Astrocyte of the spinal cord (primary cell): ENCODE measurements at regions not wholly inside any gene's neighbourhood (a gene's known extent, or its start where the extent isn't known, plus 50 kb on each side); places are given as distances from the start of the nearest gene placed in this dataset.

Experiments
- DNase-seq: peaks from one replicate; pipeline ENCODE4 v3.0.0; 2011; ENCODE audit warnings: low read depth, low spot score
- H3K4me3 ChIP-seq: 2 replicates; pipeline ENCODE4 v1.5.1; 2011; ENCODE audit warnings: low read depth, mild to moderate bottlenecking, low read length, moderate library complexity
- CTCF ChIP-seq: IDR thresholded peaks from 2 replicates; pipeline ENCODE4 v1.5.1; 2012; ENCODE audit warnings: low read depth, mild to moderate bottlenecking, low read length, inconsistent platforms
- in situ Hi-C: cut with HindIII; loops from 2 replicates; pipeline ENCODE4 v1.10.0; 2017; ENCODE audit warnings: low sequenced_read_pairs

GRCh38 chr13:39132286-39133230 is 94.3 kb downstream of the NHLRC3 start:
- no peak for DNase-seq
- H3K4me3 ChIP-seq, result no peak overlapping the region
- no peak for TF ChIP-seq CTCF
- in situ Hi-C loops, result no loop called here

GRCh38 chr13:39133781-39134180 is 95.5 kb downstream of the NHLRC3 start:
- H3K4me3 ChIP-seq, result no peak overlapping the region
- TF ChIP-seq CTCF, result no peak
- in situ Hi-C loops, result no loop called here
- DNase-seq, result no peak

- DNase-seq, result no peak
- no peak overlapping the region for H3K4me3 ChIP-seq
- TF ChIP-seq CTCF, result no peak
- in situ Hi-C loops, result no loop called here
Measured at GRCh38 chr13:39134574-39134973, 96.3 kb downstream of the NHLRC3 start.

GRCh38 chr13:39144391-39144790 is 106.1 kb downstream of the NHLRC3 start:
- DNase-seq, result no peak
- in situ Hi-C loops, result no loop called here
- H3K4me3 ChIP-seq, result no peak overlapping the region
- TF ChIP-seq CTCF, result no peak

- H3K4me3 ChIP-seq, result no peak overlapping the region
- in situ Hi-C loops, result no loop called here
- TF ChIP-seq CTCF, result peak; percentile 82
- DNase-seq, result peak; percentile 62
Measured at GRCh38 chr13:39144941-39145533, 106.8 kb downstream of the NHLRC3 start.

GRCh38 chr13:39148513-39148961 is 110.3 kb downstream of the NHLRC3 start:
- in situ Hi-C loops, result no loop called here
- H3K4me3 ChIP-seq, result no peak overlapping the region
- no peak for TF ChIP-seq CTCF
- peak; percentile 72 for DNase-seq
